Left lung (tissue), 4 donors: ENCODE measurements at regions not wholly inside any gene's neighbourhood (a gene's known extent, or its start where the extent isn't known, plus 50 kb on each side); places are given as distances from the start of the nearest gene placed in this dataset.
A peak's percentile ranks its signal among the peaks of the same experiment; 100 is the strongest.

Source experiments
- ATAC-seq: fragments of 200-7000 bp; cut with Tn5 transposase; one replicate; pipeline ENCODE4 v1.9.1; 2020; ENCODE audit warnings: moderate library complexity
- DNase-seq, 4 donors: peaks; one replicate each; pipeline ENCODE4 v3.0.0-alpha.2; 2013 to 2020
- H3K27ac ChIP-seq, 2 donors: fragments of 200-600 bp; sonication (generic) in 1 of 2; one replicate each; pipeline versions ENCODE4 v1.5.0 to v1.8.0; 2020 to 2021
- H3K27me3 ChIP-seq, 2 donors: fragments of 200-600 bp; sonication (generic) in 1 of 2; one replicate each; pipeline versions ENCODE4 v1.5.0 to v1.8.0; 2020 to 2021
- H3K36me3 ChIP-seq, 2 donors: fragments of 200-600 bp; sonication (generic) in 1 of 2; one replicate each; pipeline versions ENCODE4 v1.5.0 to v1.8.0; 2020 to 2021
- H3K4me1 ChIP-seq, 2 donors: fragments of 200-600 bp; one replicate each; pipeline ENCODE4 v1.8.0; 2021
- H3K4me3 ChIP-seq, 2 donors: fragments of 200-600 bp; sonication (generic) in 1 of 2; one replicate each; pipeline versions ENCODE4 v1.5.0 to v1.8.0; 2020 to 2021; ENCODE audit warnings: mild to moderate bottlenecking in 1 of 2
- H3K9me3 ChIP-seq, 2 donors: fragments of 200-600 bp; sonication (generic) in 1 of 2; one replicate each; pipeline versions ENCODE4 v1.5.0 to v1.8.0; 2020 to 2021
- intact Hi-C, 2 donors: fragments of 100-400 bp; cut with DNase I; formaldehyde crosslinking; loops; one replicate each; pipeline versions ENCODE4 v1.11.2 to v1.14.2; 2022
- TF ChIP-seq, protein P1 (sequence below), 2 donors: fragments of 200-600 bp; sonication (generic) in 1 of 2; IDR thresholded peaks; one replicate each; pipeline versions ENCODE4 v1.5.0 to v1.8.0; 2021; ENCODE audit warnings: antibody characterized with exemption in 2 of 2
- donor health status: DM: no; HTN: yes; CAD: no.
- donor health status: DM: no; HTN: no; CAD: no.

DNA sequence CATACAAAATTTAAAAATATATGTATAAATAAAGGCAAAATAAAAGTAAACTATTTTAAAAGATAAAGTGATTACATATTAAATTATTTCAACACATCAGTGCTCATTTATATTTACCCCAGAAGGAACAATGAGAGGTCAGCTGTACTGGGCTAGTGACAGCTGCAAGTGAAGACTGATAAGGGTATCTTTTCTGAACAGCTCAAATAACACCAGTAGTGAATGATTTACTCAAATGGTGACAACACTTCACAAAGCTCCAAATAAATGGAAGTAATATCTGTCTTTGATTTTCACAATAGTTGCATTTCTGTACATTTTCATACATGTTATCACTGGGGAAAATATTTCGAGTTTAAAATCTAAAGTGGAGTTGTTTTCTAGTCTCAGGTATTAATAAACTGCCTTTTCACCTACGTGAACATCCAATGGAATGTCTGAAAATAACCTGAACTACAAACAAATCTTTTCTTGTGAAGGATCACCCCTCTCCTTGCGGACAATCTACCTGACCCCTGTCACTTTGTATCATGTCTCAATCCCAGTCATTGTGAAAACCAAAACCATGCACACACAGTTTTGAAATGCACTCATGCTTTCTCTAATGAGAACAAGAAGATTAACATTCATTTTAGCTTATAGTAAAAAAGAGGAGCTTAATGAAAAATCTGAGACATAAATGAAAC lies 1928.8 kb upstream of the CELF4 start:
- no peaks in the 10 kb centered on the region for H3K27me3 ChIP-seq
- TF ChIP-seq, protein P1, sequence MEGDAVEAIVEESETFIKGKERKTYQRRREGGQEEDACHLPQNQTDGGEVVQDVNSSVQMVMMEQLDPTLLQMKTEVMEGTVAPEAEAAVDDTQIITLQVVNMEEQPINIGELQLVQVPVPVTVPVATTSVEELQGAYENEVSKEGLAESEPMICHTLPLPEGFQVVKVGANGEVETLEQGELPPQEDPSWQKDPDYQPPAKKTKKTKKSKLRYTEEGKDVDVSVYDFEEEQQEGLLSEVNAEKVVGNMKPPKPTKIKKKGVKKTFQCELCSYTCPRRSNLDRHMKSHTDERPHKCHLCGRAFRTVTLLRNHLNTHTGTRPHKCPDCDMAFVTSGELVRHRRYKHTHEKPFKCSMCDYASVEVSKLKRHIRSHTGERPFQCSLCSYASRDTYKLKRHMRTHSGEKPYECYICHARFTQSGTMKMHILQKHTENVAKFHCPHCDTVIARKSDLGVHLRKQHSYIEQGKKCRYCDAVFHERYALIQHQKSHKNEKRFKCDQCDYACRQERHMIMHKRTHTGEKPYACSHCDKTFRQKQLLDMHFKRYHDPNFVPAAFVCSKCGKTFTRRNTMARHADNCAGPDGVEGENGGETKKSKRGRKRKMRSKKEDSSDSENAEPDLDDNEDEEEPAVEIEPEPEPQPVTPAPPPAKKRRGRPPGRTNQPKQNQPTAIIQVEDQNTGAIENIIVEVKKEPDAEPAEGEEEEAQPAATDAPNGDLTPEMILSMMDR (IDR thresholded peaks at IDR 0.05) = no peak
- no peak for DNase-seq
- no peaks in the 10 kb centered on the region for H3K4me1 ChIP-seq
- intact Hi-C loops = no loop called here
- ATAC-seq = no peak
- H3K36me3 ChIP-seq = no peaks in the 10 kb centered on the region
- no peak overlapping the region for H3K4me3 ChIP-seq
- H3K27ac ChIP-seq = no peak overlapping the region
- H3K9me3 ChIP-seq = peaks cover 0 to 2% of the 10 kb centered on the region in 2 donors

DNA sequence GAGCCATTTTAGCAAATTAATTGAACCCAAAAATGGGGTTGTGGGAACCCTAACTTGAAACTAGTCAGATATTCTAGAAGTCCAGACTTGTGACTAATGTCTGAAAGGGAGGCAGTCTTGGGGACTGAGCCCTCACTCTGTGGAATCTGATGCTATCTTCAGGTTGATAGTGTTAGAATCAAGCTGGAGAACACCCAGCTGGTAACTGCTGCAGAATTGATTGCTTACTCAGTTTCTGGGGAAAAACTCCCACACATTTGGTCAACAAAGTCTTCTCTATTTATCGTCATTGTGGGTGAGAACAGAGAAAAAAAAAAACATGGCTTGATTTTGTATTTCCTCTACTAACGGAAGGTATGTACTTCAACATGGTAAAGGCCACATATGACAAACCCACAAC lies 1925.8 kb upstream of the CELF4 start:
- ATAC-seq (no peak), DNase-seq (no peak)
- TF ChIP-seq, protein P1 (IDR thresholded peaks at IDR 0.05) = no peak
- intact Hi-C loops = no loop called here
- no peaks in the 10 kb centered on the region for H3K4me1 ChIP-seq
- no peak overlapping the region for H3K4me3 ChIP-seq
- no peaks in the 10 kb centered on the region for H3K27me3 ChIP-seq
- H3K27ac ChIP-seq = no peak overlapping the region
- H3K9me3 ChIP-seq = no peaks in the 10 kb centered on the region
- no peaks in the 10 kb centered on the region for H3K36me3 ChIP-seq

DNA sequence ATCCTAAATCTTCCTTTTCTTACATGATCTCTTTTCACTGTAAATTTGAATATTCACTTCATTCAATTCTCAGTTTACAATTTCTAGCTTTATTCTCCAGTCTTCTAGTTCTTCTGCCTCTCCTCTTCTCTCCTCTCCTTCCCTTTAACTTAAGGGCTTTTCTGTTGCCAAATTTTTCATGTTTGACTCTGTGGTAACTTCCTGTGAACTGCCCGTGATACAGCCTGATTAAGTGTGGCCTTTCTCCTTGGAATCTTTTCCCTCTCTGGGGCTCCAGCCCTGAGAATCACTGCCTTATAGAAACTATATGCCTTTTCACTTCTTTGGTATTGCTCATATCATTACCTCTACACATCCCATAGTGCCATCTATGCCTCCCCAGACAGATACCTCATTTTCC lies 1923.8 kb upstream of the CELF4 start:
- Histone ChIP-seq H3K4me3 (no peak overlapping the region), H3K4me1 (no peaks in the 10 kb centered on the region), H3K9me3 (no peaks in the 10 kb centered on the region), H3K27ac (no peak overlapping the region), H3K36me3 (no peaks in the 10 kb centered on the region), H3K27me3 (no peaks in the 10 kb centered on the region)
- intact Hi-C loops = no loop called here
- TF ChIP-seq, protein P1 (IDR thresholded peaks at IDR 0.05) = no peak
- peak in 2 of 4 donors; percentile 35 to 64 for DNase-seq
- no peak for ATAC-seq

DNA sequence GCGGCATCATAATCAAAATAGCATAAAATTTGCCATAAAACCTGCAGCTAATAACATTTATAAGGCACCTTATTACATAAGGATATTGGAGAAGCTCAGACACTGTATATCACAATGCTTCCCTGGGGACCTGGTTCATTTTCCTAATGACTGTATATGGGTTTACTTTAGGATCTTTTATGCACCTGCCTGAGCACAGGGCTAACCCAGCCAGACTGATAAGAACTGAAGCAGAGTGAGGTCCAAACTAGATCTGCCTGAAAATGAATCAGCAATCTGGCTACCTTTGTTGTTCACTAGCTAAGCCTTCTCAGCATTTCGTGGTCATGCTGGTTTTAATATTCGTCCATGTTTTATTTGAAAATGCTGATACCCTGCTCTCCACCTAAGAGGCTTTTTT lies 1922.3 kb upstream of the CELF4 start:
- Histone ChIP-seq H3K4me3 (no peak overlapping the region), H3K36me3 (no peaks in the 10 kb centered on the region), H3K27me3 (no peaks in the 10 kb centered on the region), H3K27ac (no peak overlapping the region), H3K4me1 (no peaks in the 10 kb centered on the region), H3K9me3 (no peaks in the 10 kb centered on the region)
- intact Hi-C loops = no loop called here
- TF ChIP-seq, protein P1 (IDR thresholded peaks at IDR 0.05) = no peak
- ATAC-seq (no peak), DNase-seq (no peak)

DNA sequence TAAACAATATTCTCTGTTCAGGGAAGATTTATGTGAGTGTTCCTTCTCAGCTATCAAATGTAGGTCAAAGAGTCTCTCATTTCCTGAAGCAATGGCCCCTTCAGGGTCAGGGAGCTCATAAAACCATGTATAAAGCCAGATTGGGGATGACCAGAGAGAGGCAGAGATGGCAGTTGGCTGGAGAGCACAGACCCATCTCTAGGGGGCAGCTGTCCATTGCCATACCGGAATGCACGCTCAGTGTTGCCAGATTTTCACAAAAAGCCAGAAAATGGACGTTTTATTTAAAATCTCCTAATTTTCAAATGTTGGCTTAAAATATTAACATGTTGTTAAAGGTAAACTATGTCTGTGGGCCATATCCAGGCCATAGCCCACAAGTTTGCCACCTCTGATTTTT lies 1920.7 kb upstream of the CELF4 start:
- Histone ChIP-seq H3K27ac (no peak overlapping the region), H3K4me1 (no peaks in the 10 kb centered on the region), H3K36me3 (no peaks in the 10 kb centered on the region), H3K4me3 (no peak overlapping the region), H3K9me3 (no peaks in the 10 kb centered on the region), H3K27me3 (no peaks in the 10 kb centered on the region)
- ATAC-seq (no peak), DNase-seq (no peak)
- TF ChIP-seq, protein P1 (IDR thresholded peaks at IDR 0.05) = no peak
- intact Hi-C loops = no loop called here
